ENCODE measurements at regions not wholly inside any gene's neighbourhood (a gene's known extent, or its start where the extent isn't known, plus 50 kb on each side); places are given as distances from the start of the nearest gene placed in this dataset.

DNA sequence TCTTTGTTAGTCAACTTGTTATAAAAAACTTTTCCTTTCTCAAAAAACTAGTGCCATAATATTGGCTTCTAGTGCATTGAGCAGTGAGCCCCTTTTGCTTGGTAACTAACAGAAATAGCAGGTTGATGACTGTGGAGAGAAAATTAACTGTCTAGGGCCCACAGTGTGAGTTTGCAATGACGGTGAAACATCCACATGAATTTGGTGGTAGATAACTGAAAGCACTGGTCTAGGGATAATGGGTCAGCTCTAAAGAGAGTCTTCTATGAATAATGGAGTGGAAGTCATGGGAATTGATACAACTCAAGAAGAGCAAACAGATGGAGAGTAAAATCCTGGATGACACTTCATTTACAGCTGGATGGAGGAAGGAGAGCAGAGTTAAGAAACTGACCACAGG lies 245.4 kb downstream of the METTL4 start:
- Histone ChIP-seq H3K4me3 (ENCODE audit: low read depth in 1 of 2, low read length in 2 of 2) (no peak overlapping the region), H3K4me2 (ENCODE audit: insufficient read depth, low read length) (no peak overlapping the region), H2AFZ (ENCODE audit: low read depth, low read length) (no peak overlapping the region), H3K27me3 (ENCODE audit: insufficient read depth, low read length, poor library complexity) (peaks cover 8% of the 10 kb centered on the region), H3K27ac (ENCODE audit: low read length) (no peak overlapping the region), H3K79me2 (ENCODE audit: insufficient read depth, low read length) (no peaks in the 10 kb centered on the region), H4K20me1 (ENCODE audit: insufficient read depth, low read length) (no peaks in the 10 kb centered on the region), H3K9ac (ENCODE audit: low read depth, low read length) (no peak overlapping the region), H3K4me1 (ENCODE audit: insufficient read depth, low read length) (no peaks in the 10 kb centered on the region), H3K9me3 (ENCODE audit: insufficient read depth, low read length, severe bottlenecking) (no peaks in the 10 kb centered on the region), H3K36me3 (ENCODE audit: insufficient read depth, low read length) (no peaks in the 10 kb centered on the region)
- ATAC-seq (ENCODE audit: insufficient read depth, low read depth) (no peak), DNase-seq (no peak)
- TF ChIP-seq EZH2 (IDR thresholded peaks at IDR 0.05; ENCODE audit: borderline replicate concordance, low read depth, low read length, severe bottlenecking) (no peak), CTCF (IDR thresholded peaks at IDR 0.05; ENCODE audit: borderline replicate concordance, extremely low read depth, low read length, poor library complexity, severe bottlenecking) (no peak)

DNA sequence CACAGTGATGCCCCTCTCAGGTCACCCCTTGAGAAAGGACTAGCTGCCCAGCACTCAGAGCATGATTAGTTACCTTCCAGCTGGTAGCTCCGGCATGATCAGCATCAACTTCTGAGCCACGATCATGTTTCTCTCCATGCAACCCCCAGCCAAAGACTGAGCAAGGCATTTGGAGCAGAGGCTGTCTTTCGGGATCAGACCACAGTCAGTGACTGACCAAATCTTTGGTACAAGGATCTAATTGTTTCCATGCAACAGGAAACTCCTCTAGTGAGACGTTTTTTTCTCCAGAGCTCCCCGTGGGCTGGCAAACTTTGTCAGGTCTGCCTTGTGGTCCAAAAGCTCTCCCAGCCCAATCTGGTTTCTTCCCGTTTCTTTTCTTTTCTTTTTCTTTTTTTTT lies 244.3 kb downstream of the METTL4 start:
- Histone ChIP-seq H3K4me2 (ENCODE audit: insufficient read depth, low read length) (no peak overlapping the region), H3K4me1 (ENCODE audit: insufficient read depth, low read length) (no peaks in the 10 kb centered on the region), H3K79me2 (ENCODE audit: insufficient read depth, low read length) (no peaks in the 10 kb centered on the region), H3K27me3 (ENCODE audit: insufficient read depth, low read length, poor library complexity) (peaks cover 11% of the 10 kb centered on the region), H3K9ac (ENCODE audit: low read depth, low read length) (no peak overlapping the region), H3K9me3 (ENCODE audit: insufficient read depth, low read length, severe bottlenecking) (no peaks in the 10 kb centered on the region), H3K4me3 (ENCODE audit: low read depth in 1 of 2, low read length in 2 of 2) (no peak overlapping the region), H3K36me3 (ENCODE audit: insufficient read depth, low read length) (no peaks in the 10 kb centered on the region), H2AFZ (ENCODE audit: low read depth, low read length) (no peak overlapping the region), H4K20me1 (ENCODE audit: insufficient read depth, low read length) (no peaks in the 10 kb centered on the region), H3K27ac (ENCODE audit: low read length) (no peak overlapping the region)
- ATAC-seq (ENCODE audit: insufficient read depth, low read depth) (no peak), DNase-seq (no peak)
- TF ChIP-seq CTCF (IDR thresholded peaks at IDR 0.05; ENCODE audit: borderline replicate concordance, extremely low read depth, low read length, poor library complexity, severe bottlenecking) (no peak), EZH2 (IDR thresholded peaks at IDR 0.05; ENCODE audit: borderline replicate concordance, low read depth, low read length, severe bottlenecking) (no peak)

- H3K27ac ChIP-seq (ENCODE audit: low read length), result no peak overlapping the region
- no peak for DNase-seq
- H3K9me3 ChIP-seq (ENCODE audit: insufficient read depth, low read length, severe bottlenecking), result no peaks in the 10 kb centered on the region
- H3K27me3 ChIP-seq (ENCODE audit: insufficient read depth, low read length, poor library complexity), result peaks cover 15% of the 10 kb centered on the region
- H3K4me1 ChIP-seq (ENCODE audit: insufficient read depth, low read length), result no peaks in the 10 kb centered on the region
- TF ChIP-seq CTCF (IDR thresholded peaks at IDR 0.05; ENCODE audit: borderline replicate concordance, extremely low read depth, low read length, poor library complexity, severe bottlenecking), result no peak
- TF ChIP-seq EZH2 (IDR thresholded peaks at IDR 0.05; ENCODE audit: borderline replicate concordance, low read depth, low read length, severe bottlenecking), result no peak
- no peak overlapping the region for H3K4me2 ChIP-seq (ENCODE audit: insufficient read depth, low read length)
- no peak for ATAC-seq (ENCODE audit: insufficient read depth, low read depth)
- H2AFZ ChIP-seq (ENCODE audit: low read depth, low read length), result no peak overlapping the region
- H3K79me2 ChIP-seq (ENCODE audit: insufficient read depth, low read length), result no peaks in the 10 kb centered on the region
- no peaks in the 10 kb centered on the region for H3K36me3 ChIP-seq (ENCODE audit: insufficient read depth, low read length)
- no peak overlapping the region for H3K4me3 ChIP-seq (ENCODE audit: low read depth in 1 of 2, low read length in 2 of 2)
- H4K20me1 ChIP-seq (ENCODE audit: insufficient read depth, low read length), result no peaks in the 10 kb centered on the region
- H3K9ac ChIP-seq (ENCODE audit: low read depth, low read length), result no peak overlapping the region
Observed at GRCh38 chr18:2330764-2331163, 240.5 kb downstream of the METTL4 start.

DNA sequence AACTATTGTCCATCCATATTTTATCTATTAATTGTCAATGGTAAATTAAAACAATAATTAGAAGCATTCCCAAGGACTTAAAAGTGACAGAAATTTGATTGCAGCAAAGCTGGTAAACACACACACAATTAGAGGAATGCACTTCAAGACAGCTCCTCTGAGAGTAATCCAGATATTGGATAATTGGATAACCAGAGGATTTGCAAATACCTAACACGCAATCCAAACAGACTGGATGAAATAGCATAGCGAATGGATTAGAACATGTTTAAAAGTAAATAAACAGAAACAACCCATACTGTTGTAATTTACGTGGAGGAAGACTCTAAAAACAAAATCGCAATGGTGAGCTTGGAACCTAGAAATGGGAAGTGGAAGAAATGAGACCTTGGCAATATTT lies 239.8 kb downstream of the METTL4 start:
- Histone ChIP-seq H2AFZ (ENCODE audit: low read depth, low read length) (no peak overlapping the region), H3K4me3 (ENCODE audit: low read depth in 1 of 2, low read length in 2 of 2) (no peak overlapping the region), H3K4me1 (ENCODE audit: insufficient read depth, low read length) (no peaks in the 10 kb centered on the region), H3K9me3 (ENCODE audit: insufficient read depth, low read length, severe bottlenecking) (no peaks in the 10 kb centered on the region), H3K27ac (ENCODE audit: low read length) (no peak overlapping the region), H3K36me3 (ENCODE audit: insufficient read depth, low read length) (no peaks in the 10 kb centered on the region), H4K20me1 (ENCODE audit: insufficient read depth, low read length) (no peaks in the 10 kb centered on the region), H3K79me2 (ENCODE audit: insufficient read depth, low read length) (no peaks in the 10 kb centered on the region), H3K9ac (ENCODE audit: low read depth, low read length) (no peak overlapping the region), H3K4me2 (ENCODE audit: insufficient read depth, low read length) (no peak overlapping the region), H3K27me3 (ENCODE audit: insufficient read depth, low read length, poor library complexity) (peaks cover 12% of the 10 kb centered on the region)
- TF ChIP-seq EZH2 (IDR thresholded peaks at IDR 0.05; ENCODE audit: borderline replicate concordance, low read depth, low read length, severe bottlenecking) (no peak), CTCF (IDR thresholded peaks at IDR 0.05; ENCODE audit: borderline replicate concordance, extremely low read depth, low read length, poor library complexity, severe bottlenecking) (no peak)
- ATAC-seq (ENCODE audit: insufficient read depth, low read depth) (no peak), DNase-seq (no peak)

Measured in DND-41 (cell line).